K562 (cell line): ENCODE measurements at regions not wholly inside any gene's neighbourhood (a gene's known extent, or its start where the extent isn't known, plus 50 kb on each side); places are given as distances from the start of the nearest gene placed in this dataset.

Experiments
- ATF2 ChIP-seq: sonication (generic); formaldehyde crosslinking; IDR thresholded peaks from 2 replicates; pipeline ENCODE4 v1.8.1; 2022; ENCODE audit warnings: missing genetic modification reagents
- ATF7 ChIP-seq: fragments of 450-650 bp; IDR thresholded peaks from 2 replicates; pipeline ENCODE4 v1.7.1; 2014; ENCODE audit warnings: mild to moderate bottlenecking, moderate library complexity
- ELF4 ChIP-seq: fragments of 450-650 bp; formaldehyde crosslinking; IDR thresholded peaks from 2 replicates; pipeline ENCODE4 v1.4.0; 2022; ENCODE audit warnings: missing genetic modification characterization
- ESRRA ChIP-seq: fragments of 450-650 bp; IDR thresholded peaks from 2 replicates; pipeline ENCODE4 v1.6.1; 2014; ENCODE audit warnings: low read depth, mild to moderate bottlenecking, moderate library complexity, borderline replicate concordance
- FOSL1 ChIP-seq: fragments of 200-800 bp; sonication (Bioruptor generic); conservative IDR thresholded peaks from 2 replicates; pipeline ENCODE4 v1.6.1; 2016; ENCODE audit warnings: missing genetic modification characterization, missing compliant biosample characterization
- HMG20B ChIP-seq: fragments of 250-450 bp; sonication (Bioruptor Pico); IDR thresholded peaks from 2 replicates; pipeline ENCODE4 v1.5.0; 2021; ENCODE audit warnings: mild to moderate bottlenecking
- JUND ChIP-seq, 2 experiments: IDR thresholded peaks; 2 replicates in 1 of 2; 3 replicates in 1 of 2; pipeline ENCODE4 v1.6.1; 2011; ENCODE audit warnings: borderline replicate concordance in 2 of 2, low read depth in 2 of 2, low read length in 2 of 2, improper control_type of control experiment in 1 of 2, missing biosample characterization in 1 of 2, missing genetic modification characterization in 1 of 2, missing genetic modification reagents in 1 of 2
- POU5F1 ChIP-seq: fragments of 150-350 bp; IDR thresholded peaks from 2 replicates; pipeline ENCODE4 v1.6.1; 2014; ENCODE audit warnings: borderline replicate concordance, low read length, low read depth, mild to moderate bottlenecking; ENCODE audit not compliant: partially characterized antibody
- RBM39 ChIP-seq: fragments of 200-400 bp; formaldehyde crosslinking; optimal IDR thresholded peaks from 2 replicates; pipeline ENCODE3; 2018; ENCODE audit warnings: low read depth, low read length
- RFX5 ChIP-seq: IDR thresholded peaks from 2 replicates; pipeline ENCODE4 v1.6.1; 2011; ENCODE audit warnings: low read depth, mild to moderate bottlenecking, improper control_type of control experiment, low read length
- ZBTB34 ChIP-seq: fragments of 250-450 bp; sonication (Bioruptor Pico); IDR thresholded peaks from 2 replicates; pipeline ENCODE4 v1.8.0; 2021; ENCODE audit warnings: mild to moderate bottlenecking, moderate library complexity

GRCh38 chr20:11230999-11231398, 557.2 kb upstream of the JAG1 start:
- TF ChIP-seq FOSL1, result no peak
- no peak for TF ChIP-seq ATF7
- no peak for TF ChIP-seq ATF2 (CRISPR knock-in tag)
- no peak for TF ChIP-seq RFX5
- no peak for TF ChIP-seq ZBTB34 (CRISPR knock-in tag)
- TF ChIP-seq ELF4 (CRISPR knock-in tag), result no peak
- no peak for TF ChIP-seq RBM39
- no peak for TF ChIP-seq HMG20B (CRISPR knock-in tag)
- no peak for TF ChIP-seq ESRRA
- TF ChIP-seq POU5F1, result no peak
- TF ChIP-seq JUND (IDR thresholded peaks at IDR 0.05; ENCODE audit: borderline replicate concordance, low read depth, low read length), result no peak
- no peak for TF ChIP-seq JUND (tag; IDR thresholded peaks at IDR 0.05; ENCODE audit: borderline replicate concordance, low read depth, low read length)
